HG02763 (cell line): ENCODE measurements at regions not wholly inside any gene's neighbourhood (a gene's known extent, or its start where the extent isn't known, plus 50 kb on each side); places are given as distances from the start of the nearest gene placed in this dataset.
"Not testable (repeated sequence)": the region's sequence is repeated elsewhere in the genome, so short reads cannot be mapped to it uniquely, and the experiment has no call there.

Experiments
- ATAC-seq: cut with Tn5 transposase; IDR thresholded peaks from one replicate; pipeline ENCODE4 v1.9.1; 2021; ENCODE audit warnings: mild to moderate bottlenecking, moderate library complexity; ENCODE audit not compliant: unreplicated experiment

DNA sequence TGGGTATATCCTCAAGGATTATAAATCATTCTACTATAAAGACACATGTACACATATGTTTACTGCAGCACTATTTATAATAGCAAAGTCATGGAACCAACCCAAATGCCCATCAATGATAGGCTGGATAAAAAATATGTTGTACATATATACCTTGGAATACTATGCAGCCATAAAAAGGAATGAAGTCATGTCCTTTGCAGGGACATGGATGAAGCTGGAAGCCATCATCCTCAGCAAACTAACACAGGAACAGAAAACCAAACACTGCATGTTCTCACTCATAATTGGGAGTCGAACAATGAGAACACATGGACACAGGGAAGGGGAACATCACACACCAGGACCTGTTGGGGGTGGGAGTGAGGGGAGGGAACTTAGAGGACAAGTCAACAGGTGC, 715.0 kb upstream of the ADGRB3 start:
- ATAC-seq: not testable (repeated sequence)

- no peak for ATAC-seq
Observed at GRCh38 chr6:67916399-67916798, 718.7 kb upstream of the ADGRB3 start.

DNA sequence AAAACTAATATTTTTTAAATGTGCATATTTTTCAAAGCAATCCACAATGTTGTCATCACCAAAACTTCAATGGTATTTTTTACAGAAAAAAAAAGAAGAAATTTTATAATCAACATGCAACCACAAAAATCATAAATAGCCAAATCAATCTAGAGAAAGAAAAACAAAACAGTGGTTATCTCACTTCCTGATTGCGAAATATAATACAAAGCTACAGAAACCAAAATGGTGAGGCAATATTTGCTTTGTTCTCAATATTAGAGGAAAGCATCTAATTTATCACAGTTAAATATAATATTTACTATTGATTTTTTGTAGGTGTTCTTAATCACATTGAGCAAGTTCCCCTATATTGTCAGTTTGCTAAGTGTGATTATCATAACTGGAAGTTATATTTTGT, 720.7 kb upstream of the ADGRB3 start:
- no peak for ATAC-seq

GRCh38 chr6:67909354-67909753, 725.7 kb upstream of the ADGRB3 start:
- no peak for ATAC-seq

GRCh38 chr6:67908379-67908778, 726.7 kb upstream of the ADGRB3 start:
- ATAC-seq: no peak

- ATAC-seq: not testable (repeated sequence)
Observed at GRCh38 chr6:67904735-67905134, 730.3 kb upstream of the ADGRB3 start.

DNA sequence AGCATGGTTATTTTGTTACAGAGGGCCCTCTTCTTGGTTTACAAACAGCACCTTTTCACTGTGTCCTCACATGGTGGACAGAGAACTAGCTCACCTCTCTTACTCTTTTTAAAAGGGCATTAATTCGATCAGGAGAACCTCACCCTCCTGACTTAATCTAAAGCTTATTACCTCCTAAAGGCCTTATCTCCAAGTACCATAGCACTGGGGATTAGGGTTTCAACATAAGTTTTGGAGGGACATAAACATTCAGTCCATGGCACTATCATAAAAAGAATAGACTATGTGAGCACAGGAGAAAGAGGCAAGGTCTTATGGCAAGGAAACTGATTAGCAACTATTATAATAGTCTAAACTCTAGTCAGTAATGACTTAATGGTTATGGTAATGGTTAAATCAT, 736.2 kb upstream of the ADGRB3 start:
- no peak for ATAC-seq

DNA sequence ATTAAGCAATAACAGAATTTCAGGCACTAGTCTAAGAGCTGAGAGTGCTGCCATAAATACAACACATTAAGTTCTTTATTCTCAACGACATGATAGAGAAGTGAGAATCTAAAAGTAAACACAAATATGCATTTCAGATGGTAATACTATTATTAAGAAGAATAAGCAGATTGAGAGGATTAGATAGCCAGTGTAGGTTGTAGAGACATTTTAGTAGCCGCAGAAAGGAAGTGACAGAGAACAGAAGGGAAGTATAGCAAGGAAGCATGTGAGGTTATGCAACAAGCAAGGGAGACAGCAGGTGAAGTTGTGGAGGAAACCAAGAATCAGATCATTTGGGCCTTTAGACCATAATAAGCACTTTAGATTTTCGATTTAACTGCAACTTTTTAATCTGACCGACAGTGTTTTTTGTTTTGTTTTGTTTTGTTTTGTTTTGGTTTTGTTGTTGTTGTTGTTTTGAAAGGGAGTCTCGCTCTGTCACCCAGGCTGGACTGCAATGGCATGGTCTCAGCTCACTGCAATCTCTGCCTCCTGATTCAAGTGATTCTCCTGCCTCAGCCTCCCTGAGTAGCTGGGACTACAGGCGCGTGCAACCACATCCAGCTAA, 737.0 kb upstream of the ADGRB3 start:
- no peak for ATAC-seq

DNA sequence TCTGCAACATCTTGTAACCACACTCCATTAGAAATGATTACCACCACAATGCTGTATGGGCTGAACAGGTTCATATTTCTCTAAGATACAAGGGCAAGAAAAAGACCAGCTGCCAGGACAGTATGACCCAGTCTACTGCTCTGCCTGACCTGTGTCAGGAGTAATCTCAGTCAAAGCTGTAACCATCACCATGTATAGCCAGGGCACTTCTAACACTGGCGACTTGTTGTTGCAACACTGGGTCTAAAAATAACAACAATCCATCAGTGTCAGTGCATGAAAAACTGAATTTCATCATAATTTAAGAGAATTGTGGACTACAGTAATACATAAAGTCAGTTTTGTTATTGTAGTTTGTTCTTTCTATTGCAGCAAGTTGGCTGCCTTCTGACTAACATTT, 738.6 kb upstream of the ADGRB3 start:
- ATAC-seq: no peak

GRCh38 chr6:67889682-67889995, 745.4 kb upstream of the ADGRB3 start:
- no peak for ATAC-seq

DNA sequence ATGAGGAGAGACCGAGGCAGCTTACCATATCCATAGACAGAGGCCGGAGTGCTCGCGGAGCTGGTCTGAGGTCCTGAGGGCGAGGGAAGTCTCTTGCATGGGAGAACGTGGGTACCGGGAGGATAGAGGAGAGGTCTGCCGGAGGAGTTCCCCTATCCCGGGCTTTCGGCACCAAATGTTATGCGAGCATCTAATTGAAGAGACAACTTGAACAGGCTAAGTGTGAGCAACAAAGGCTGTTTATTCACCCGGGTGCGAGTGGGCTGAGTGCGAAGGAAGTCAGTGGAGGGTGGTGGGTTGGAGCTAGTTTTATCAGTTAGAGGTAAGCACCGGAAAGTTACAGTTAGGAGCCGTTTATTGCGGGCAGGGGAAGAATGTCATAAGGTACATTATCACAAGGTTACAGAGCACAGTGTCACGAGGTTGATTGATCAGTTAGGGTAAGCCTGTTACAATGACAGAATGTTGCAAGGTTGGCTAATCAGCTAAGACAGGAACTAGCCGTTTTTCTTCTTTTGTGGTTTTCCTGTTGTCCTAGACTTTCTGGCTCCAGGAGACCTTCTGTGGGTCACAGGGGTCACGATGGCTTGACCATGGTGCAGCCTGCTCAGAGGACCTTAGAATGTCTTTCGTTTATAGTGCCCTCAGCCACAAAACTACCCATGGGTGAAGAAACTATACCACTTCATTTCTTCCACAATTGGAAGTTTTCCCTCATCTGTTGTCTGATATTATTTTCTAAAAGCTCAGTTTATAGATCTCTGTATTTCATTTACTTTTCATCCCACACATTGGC, 746.0 kb upstream of the ADGRB3 start:
- peak; percentile 59 for ATAC-seq

DNA sequence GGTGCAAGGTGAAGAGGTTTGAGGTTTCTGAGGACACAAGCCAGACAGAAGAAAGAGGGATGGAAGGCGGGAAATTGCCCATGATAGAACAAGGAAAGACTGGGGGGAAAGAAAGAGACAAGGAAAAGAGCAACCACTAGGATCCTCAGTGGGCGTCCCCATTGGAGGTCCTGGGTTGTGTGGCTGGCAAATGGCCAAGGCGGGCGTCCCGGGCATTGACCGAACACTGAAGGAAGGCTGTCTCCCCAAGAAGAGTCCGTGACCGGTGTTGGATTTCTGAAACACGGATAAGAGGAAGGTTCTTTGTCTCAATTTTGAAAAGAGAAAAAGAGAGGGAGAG, 746.6 kb upstream of the ADGRB3 start:
- ATAC-seq: no peak

DNA sequence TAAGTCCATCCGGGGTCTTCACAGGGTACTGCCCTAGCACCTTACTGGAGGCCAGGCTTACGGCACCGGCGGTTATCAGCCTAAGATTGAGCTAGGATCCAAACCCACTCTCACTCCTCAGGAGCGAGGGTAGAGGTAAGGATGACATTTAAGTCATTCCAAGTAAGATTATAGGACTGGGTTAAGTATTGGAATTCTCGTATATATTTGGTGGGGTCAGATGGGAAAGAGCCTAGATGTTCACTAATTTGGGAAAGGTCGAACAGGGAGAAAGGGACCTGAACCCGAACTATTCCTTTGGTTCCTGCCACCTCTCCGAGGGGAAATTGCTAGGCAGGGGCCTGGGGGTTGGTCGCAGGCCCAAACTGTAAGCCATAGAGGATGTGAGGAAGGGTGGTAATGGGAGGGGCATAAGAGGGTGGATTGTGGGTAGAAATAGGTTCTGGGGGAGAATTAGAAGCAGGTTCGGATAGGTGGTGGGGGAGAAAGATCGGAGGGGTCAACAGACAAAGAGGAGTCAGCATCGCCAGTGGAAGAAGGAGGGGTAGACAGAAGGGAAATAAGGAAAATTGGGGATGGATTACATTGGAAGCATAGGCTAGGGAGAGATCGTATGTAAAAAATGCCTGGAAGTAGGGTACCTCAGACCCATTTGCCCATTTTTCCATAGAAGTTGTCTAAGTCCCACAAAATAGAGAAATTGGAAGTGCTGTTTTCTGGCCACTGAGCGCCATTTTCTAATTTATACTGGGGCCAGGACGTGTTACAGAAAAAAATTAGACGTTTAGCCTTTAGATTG, 747.1 kb upstream of the ADGRB3 start:
- ATAC-seq: no peak

DNA sequence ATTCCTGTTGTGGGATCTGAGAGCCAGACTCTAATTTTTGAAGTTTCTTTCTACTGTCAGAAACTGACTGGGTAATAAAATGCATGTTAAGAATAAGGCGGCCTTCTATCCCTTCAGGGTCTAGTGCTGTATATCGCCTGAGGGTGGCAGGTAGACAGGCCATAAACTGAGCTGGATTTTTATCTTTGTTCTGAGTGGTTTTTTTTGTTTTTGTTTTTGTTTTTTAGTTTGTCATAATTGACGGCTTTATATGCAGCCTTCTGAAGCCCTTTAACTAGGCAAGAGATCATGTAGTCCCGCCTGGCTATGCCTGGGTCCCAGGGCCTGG, 747.7 kb upstream of the ADGRB3 start:
- ATAC-seq: no peak

GRCh38 chr6:67886840-67887292, 748.2 kb upstream of the ADGRB3 start:
- no peak for ATAC-seq

- no peak for ATAC-seq
Observed at GRCh38 chr6:67886036-67886707, 748.9 kb upstream of the ADGRB3 start.

- no peak for ATAC-seq
Observed at GRCh38 chr6:67885081-67886033, 749.7 kb upstream of the ADGRB3 start.

DNA sequence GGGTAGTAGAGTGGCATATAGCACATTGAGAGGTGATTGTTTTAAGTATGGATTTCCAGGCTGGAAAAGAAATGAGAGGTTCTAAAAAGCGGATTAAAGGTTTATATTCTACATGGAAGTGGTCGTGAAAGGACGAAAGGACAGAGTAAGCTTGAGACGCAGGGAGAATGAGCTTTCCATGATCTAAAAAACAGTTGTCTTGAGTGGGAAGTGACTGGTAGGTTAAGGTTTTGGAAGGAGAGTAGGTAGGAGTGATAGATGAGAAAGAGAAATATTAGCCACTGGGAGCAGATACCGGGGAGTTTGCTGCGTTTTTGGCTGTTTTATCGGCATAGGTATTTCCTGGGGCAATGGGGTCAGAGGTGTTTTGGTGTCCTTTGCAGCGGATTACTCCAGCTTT, 750.6 kb upstream of the ADGRB3 start:
- no peak for ATAC-seq

DNA sequence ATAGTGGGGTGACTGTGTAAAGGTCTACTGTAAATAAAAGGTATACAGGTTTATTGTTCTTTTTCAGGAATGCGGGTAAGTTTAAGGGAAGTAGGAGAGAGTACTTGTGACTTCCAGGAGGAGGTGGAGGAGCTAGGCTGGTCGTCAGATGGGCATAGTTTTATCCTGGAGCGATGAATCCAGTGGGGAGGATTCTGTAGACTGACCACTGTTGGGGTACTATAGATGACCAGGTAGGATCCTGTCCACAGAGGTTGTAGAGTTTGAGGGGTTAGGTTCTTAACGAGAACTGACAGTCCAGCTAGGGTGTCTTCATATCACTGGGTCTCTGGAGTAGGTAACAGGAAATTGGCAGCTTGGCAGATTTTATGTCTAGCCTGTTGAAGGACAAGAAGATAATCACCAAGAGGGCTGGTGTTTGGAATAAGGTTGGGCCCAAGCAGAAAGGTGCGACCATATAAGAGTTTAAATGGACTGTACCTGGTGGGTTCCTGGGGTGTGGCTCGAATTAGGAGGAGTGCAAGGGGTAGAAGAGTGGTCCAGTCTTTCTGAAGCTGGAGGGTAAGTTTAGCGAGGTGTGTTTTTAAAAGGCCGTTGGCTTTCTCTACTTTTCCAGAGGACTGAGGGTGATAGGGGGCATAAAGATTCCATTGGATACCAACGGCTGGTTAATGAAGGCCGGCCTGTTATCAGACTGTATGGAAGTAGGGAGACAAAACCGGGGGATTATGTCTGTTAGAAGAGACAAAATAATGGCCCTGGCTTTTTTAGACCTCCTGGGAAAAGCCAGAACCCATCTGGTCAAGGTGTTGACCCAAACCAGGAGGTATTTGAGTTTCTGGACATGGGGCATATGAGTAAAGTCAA, 751.3 kb upstream of the ADGRB3 start:
- no peak for ATAC-seq
